Esophagus muscularis mucosa (tissue), 3 donors: ENCODE measurements at regions not wholly inside any gene's neighbourhood (a gene's known extent, or its start where the extent isn't known, plus 50 kb on each side); places are given as distances from the start of the nearest gene placed in this dataset.

ENCODE experiments used
- POLR2A ChIP-seq: fragments of 450-650 bp; IDR thresholded peaks from one replicate; pipeline ENCODE4 v1.6.1; 2017; ENCODE audit warnings: antibody characterized with exemption, moderate library complexity, mild to moderate bottlenecking, low read depth
- POLR2AphosphoS5 ChIP-seq, 2 donors: sonication (generic); formaldehyde crosslinking; IDR thresholded peaks; one replicate each; pipeline ENCODE4 v1.6.1; 2017; ENCODE audit warnings: antibody characterized with exemption in 2 of 2
- TF ChIP-seq, protein P1 (sequence below), 3 experiments: fragments of 200-600 bp in 2 of 3; fragments of 450-650 bp in 1 of 3; sonication (generic) in 2 of 3; IDR thresholded peaks; one replicate each; pipeline ENCODE4 v1.5.1; 2017 to 2019; ENCODE audit warnings: antibody characterized with exemption in 3 of 3, mild to moderate bottlenecking in 2 of 3, moderate library complexity in 1 of 3

DNA sequence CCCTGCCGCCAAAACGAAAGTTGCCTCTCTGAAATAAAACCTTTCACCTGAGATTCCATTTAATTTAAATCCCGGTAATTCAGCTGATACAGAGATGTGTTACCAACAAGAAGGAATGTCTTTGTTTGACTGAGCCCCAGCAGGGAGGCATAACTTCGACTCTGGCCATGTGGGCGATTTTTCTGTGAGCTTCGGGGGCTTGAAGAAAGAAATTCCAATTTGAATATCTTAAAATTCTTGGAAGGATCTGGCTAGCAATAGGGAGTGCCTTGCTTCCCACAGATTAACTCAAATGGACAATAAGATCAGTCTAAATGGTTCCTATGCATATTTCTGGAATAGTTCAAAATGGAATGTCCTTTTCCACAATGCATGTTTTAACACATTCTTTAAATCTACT lies 252.5 kb upstream of the TMPO start:
- TF ChIP-seq, protein P1, sequence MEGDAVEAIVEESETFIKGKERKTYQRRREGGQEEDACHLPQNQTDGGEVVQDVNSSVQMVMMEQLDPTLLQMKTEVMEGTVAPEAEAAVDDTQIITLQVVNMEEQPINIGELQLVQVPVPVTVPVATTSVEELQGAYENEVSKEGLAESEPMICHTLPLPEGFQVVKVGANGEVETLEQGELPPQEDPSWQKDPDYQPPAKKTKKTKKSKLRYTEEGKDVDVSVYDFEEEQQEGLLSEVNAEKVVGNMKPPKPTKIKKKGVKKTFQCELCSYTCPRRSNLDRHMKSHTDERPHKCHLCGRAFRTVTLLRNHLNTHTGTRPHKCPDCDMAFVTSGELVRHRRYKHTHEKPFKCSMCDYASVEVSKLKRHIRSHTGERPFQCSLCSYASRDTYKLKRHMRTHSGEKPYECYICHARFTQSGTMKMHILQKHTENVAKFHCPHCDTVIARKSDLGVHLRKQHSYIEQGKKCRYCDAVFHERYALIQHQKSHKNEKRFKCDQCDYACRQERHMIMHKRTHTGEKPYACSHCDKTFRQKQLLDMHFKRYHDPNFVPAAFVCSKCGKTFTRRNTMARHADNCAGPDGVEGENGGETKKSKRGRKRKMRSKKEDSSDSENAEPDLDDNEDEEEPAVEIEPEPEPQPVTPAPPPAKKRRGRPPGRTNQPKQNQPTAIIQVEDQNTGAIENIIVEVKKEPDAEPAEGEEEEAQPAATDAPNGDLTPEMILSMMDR (IDR thresholded peaks at IDR 0.05), result no peak
- TF ChIP-seq POLR2A (no peak), POLR2AphosphoS5 (IDR thresholded peaks at IDR 0.05) (no peak)
